HepG2 (cell line): ENCODE measurements at regions not wholly inside any gene's neighbourhood (a gene's known extent, or its start where the extent isn't known, plus 50 kb on each side); places are given as distances from the start of the nearest gene placed in this dataset.

Source experiments
- ASH2L ChIP-seq: fragments of 300-600, 200-600 bp; sonication (generic); IDR thresholded peaks from 2 replicates; pipeline ENCODE4 v1.7.0; 2017; ENCODE audit warnings: low read depth, mild to moderate bottlenecking, moderate library complexity, mixed read lengths, low read length; ENCODE audit not compliant: insufficient read length
- CEBPB ChIP-seq: IDR thresholded peaks from 2 replicates; pipeline ENCODE4 v1.6.1; 2011; ENCODE audit warnings: low read depth, low read length, improper control_type of control experiment, borderline replicate concordance
- MXI1 ChIP-seq: IDR thresholded peaks from 3 replicates; pipeline ENCODE4 v1.6.1; 2012; ENCODE audit warnings: low read depth, low read length, inconsistent platforms, borderline replicate concordance
- PCBP1 ChIP-seq: fragments of 200-400 bp; formaldehyde crosslinking; IDR thresholded peaks from 2 replicates; pipeline ENCODE4 v1.6.1; 2017; ENCODE audit warnings: mild to moderate bottlenecking, low read depth, low read length, borderline replicate concordance
- POLR2A ChIP-seq, 2 experiments: IDR thresholded peaks; 2 replicates each; pipeline ENCODE4 v1.6.1; 2011; ENCODE audit warnings: low read depth in 2 of 2, low read length in 2 of 2, mild to moderate bottlenecking in 1 of 2, moderate library complexity in 1 of 2; ENCODE audit not compliant: insufficient read depth in 1 of 2
- SIN3A ChIP-seq: IDR thresholded peaks from 2 replicates; pipeline ENCODE4 v1.6.1; 2011; ENCODE audit warnings: low read depth, mild to moderate bottlenecking, control low read depth, low read length, borderline replicate concordance
- ZBTB21 ChIP-seq: sonication (generic); formaldehyde crosslinking; IDR thresholded peaks from 2 replicates; pipeline ENCODE4 v1.4.0; 2020; ENCODE audit warnings: missing genetic modification reagents
- ZNF207 ChIP-seq: fragments of 450-650 bp; IDR thresholded peaks from 2 replicates; pipeline ENCODE4 v1.6.1; 2016; ENCODE audit warnings: antibody characterized with exemption, borderline replicate concordance
- ZNF879 ChIP-seq: sonication (generic); formaldehyde crosslinking; IDR thresholded peaks from 2 replicates; pipeline ENCODE4 v1.8.1; 2023; ENCODE audit warnings: missing genetic modification reagents
- TF ChIP-seq, protein P1 (sequence below): sonication (generic); formaldehyde crosslinking; IDR thresholded peaks from 2 replicates; pipeline ENCODE4 v1.5.0; 2020; ENCODE audit warnings: mild to moderate bottlenecking, missing genetic modification reagents, moderate library complexity
- TF ChIP-seq, protein P2 (sequence below): IDR thresholded peaks from 2 replicates; pipeline ENCODE4 v1.6.1; 2012; ENCODE audit warnings: inconsistent platforms

DNA sequence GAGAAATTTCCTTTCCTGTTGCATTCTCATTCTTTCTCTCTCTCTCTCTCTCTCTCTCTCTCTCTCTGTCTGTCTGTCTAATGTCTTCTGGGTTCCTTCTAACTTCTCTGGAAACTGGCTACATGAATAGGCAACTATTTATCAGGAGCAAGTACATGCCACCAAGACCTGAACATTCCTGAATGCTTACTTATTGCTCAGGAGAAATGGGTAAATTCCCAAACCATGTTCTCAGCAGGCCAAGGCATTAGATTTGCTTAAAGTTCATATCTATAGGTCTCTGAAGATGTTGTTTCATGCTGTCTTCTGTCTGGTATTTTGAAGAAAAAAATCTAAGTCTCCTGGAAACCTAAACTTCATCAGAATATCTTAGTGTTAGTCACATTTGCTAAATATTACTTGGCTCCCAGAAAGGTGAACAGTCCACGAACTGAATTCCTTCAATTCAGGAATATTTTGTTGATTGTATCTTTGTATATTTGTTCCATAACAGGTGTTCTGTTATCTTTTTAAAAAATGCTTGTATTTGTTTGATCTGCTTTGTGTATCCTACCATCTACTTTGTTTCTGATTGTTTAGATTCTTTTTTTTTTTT, 77.2 kb upstream of the FIGN start:
- TF ChIP-seq ZNF207: no peak
- TF ChIP-seq CEBPB: no peak
- TF ChIP-seq, protein P1, sequence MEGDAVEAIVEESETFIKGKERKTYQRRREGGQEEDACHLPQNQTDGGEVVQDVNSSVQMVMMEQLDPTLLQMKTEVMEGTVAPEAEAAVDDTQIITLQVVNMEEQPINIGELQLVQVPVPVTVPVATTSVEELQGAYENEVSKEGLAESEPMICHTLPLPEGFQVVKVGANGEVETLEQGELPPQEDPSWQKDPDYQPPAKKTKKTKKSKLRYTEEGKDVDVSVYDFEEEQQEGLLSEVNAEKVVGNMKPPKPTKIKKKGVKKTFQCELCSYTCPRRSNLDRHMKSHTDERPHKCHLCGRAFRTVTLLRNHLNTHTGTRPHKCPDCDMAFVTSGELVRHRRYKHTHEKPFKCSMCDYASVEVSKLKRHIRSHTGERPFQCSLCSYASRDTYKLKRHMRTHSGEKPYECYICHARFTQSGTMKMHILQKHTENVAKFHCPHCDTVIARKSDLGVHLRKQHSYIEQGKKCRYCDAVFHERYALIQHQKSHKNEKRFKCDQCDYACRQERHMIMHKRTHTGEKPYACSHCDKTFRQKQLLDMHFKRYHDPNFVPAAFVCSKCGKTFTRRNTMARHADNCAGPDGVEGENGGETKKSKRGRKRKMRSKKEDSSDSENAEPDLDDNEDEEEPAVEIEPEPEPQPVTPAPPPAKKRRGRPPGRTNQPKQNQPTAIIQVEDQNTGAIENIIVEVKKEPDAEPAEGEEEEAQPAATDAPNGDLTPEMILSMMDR: no peak
- no peak for TF ChIP-seq ZBTB21 (CRISPR knock-in tag)
- no peak for TF ChIP-seq PCBP1
- no peak for TF ChIP-seq ASH2L
- TF ChIP-seq POLR2A (IDR thresholded peaks at IDR 0.05; ENCODE audit: insufficient read depth in 1 of 2, low read depth in 2 of 2, low read length in 2 of 2): no peak
- no peak for TF ChIP-seq MXI1
- TF ChIP-seq, protein P2, sequence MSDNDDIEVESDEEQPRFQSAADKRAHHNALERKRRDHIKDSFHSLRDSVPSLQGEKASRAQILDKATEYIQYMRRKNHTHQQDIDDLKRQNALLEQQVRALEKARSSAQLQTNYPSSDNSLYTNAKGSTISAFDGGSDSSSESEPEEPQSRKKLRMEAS: no peak
- no peak for TF ChIP-seq SIN3A
- TF ChIP-seq ZNF879 (CRISPR knock-in tag): no peak
